GM19351 (cell line): ENCODE measurements at regions not wholly inside any gene's neighbourhood (a gene's known extent, or its start where the extent isn't known, plus 50 kb on each side); places are given as distances from the start of the nearest gene placed in this dataset.

Experiments
- ATAC-seq: cut with Tn5 transposase; IDR thresholded peaks from one replicate; pipeline ENCODE4 v1.9.1; 2021; ENCODE audit warnings: mild to moderate bottlenecking, moderate library complexity; ENCODE audit not compliant: unreplicated experiment

DNA sequence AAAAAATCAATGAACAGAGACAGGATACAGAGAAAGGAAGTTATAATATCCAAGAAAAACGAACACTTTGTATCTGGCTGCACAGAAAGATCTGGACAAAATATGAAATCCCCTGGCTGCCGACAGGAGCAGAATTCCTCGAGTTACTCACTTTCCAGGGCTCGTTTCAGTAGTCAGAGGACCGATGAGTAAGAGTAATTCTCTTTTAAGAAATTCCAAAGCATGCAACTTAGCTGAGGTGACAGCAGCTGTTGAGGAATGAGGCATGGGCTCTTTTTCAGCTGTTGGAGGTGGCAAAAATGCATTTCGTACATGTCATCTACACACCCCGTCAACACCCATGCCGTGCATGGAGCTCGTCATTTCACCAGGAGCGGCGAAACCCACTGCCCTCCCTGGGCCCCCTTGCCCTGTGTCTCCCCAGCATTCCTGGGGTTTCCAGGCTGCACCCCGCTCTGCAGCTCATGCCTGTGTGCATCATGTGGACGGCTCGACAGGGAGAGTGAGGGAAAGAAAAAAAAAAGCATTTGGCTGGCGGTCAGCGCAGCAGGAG, 210.8 kb upstream of the SMIM21 start:
- no peak for ATAC-seq

DNA sequence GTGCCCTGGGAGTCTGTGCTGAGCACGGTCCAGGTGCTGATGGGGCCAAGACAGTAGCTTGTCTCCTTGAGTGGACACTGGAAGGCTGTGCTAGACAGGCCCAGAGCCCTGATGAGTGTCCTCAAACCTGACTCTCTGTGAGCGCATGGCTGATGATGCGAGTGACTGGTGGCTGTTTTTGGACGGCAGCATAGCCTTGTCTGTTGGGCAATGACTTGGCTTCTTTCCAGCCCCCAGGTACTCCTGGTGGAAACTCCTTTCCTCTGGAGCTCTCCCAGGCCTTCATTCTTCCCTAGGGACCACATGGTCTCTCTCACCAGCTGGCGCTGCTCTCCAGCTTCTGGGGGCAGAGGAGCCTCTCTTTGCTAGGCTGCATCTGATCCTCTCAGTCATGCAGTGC, 207.6 kb upstream of the SMIM21 start:
- ATAC-seq, result no peak

DNA sequence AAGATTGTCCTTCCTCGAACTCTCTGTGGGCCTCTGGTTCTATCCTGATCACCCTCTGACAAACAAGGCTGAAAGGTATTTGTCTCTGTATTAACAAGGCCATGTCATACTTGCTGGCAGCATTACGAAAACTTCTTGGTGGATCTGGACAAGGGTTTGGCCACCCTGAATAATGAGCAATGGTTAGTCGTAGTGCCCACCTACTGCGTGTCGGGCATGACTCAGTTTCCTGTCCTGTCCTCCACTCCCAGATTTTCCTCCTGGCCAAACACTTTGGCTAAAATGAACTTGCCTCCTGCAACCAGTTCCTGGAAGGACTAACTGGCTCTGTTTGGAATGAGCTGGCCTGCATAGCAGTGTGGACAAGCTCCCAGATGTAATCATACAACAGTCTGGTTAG, 198.5 kb upstream of the SMIM21 start:
- no peak for ATAC-seq

DNA sequence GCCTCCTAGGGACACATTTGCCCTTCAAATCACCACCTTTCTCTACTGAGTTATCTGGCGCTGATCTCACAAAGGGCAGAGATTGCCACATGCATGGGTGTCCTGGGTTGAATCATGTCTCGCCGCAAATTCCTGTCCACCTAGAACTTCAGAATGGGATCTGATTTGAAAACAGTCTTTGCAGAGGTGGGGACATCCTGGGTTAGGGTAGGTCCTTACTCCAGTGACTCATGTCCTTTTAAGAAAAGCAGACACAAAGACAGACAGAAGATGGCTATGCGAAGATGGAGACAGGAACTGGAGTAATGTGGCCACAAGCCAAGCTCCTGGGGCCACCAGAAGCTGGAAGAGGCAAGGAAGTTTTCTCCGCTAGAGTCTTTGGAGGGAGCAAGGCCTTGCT, 197.4 kb upstream of the SMIM21 start:
- no peak for ATAC-seq

DNA sequence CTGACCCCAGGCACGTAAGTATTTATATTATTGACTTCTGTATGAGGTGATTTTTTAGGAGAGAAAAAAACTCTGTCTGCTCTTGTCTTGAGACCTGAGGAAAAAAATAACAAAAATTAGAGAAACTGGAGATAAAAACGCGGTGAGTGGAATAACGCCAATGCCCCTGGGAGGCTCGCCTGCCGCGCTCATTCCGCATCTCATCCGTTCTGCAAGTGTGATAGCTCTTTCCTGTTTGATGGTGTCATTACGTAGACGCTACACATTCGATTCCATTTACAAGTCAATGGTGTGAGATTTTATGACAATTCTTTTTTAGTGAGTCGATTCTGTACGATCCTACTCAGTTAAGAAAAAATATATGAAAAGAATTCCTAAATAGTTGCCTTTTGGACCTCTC, 194.3 kb upstream of the SMIM21 start:
- ATAC-seq, result no peak

DNA sequence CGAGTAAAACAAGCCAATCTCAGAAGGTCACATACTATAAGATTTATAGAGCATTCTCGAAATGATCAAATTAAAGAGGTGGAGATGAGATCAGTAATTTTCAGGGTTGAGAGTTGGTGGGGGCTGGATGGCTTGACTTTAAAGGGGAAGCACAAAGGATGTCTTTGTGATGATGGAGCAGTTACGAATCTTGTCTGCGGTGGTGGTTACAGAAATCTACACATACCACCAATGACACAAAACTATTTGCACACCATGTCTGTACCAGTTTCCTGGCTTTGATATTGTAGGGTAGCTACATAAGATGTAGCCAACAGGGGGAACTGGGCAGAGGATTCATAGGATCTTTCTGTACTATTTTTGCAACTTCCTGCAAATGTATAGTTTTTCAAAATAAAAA, 190.6 kb upstream of the SMIM21 start:
- ATAC-seq, result no peak

DNA sequence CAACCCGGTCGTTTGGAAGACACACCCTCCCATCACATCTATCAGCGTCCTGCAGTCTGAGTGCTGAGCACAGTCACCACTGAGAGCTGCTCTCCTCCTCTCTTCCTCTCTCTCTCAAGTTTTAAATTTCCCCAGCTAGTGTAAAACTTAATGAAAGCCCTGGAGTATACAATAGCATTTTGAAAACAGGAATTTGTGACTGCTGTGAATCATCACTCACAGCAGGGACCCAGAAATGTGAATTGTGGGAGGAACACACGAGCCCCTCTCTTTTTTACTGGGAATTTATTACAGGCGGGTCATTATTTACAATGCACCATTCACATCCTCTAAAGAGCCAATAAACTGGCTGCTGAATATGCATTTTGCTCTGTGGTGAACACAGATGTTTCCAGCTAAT, 185.0 kb upstream of the SMIM21 start:
- ATAC-seq, result no peak

DNA sequence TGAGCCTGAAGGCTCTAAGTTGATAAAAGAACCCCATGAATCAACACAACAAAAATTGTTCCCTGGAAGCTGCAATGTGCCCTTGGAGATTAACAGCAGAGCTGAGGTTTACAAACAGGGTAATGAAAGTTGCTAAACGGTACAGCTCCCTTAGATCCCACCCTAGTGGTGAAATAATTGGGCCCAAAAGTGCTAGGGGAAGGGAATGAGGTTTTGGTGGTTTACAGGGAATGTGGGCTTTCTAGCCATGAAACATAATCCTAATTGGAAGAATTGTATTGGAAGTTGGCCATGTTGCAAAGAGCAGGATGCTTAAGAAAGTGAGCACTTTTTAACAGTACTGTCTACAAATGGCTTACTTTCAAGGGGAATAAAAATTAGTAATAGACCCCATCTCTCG, 180.2 kb upstream of the SMIM21 start:
- ATAC-seq, result no peak

DNA sequence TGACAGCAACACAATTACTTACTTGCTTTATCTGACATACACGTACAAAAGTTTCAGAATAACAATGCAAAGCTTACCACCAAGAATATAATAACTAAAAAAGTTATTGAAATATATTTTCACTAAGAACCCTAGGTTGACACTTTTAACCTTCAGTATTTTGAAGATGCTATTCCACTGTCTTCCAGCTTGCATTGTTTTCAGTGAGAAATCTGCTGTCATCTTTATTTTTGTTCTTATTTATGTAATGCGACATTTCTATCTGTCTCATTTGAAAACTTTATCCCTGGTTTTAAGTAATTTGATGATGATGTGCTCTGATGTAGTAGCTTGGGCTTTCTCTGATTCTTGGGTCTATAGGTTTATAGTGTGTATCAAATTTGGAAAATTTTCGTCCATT, 165.0 kb upstream of the SMIM21 start:
- no peak for ATAC-seq

DNA sequence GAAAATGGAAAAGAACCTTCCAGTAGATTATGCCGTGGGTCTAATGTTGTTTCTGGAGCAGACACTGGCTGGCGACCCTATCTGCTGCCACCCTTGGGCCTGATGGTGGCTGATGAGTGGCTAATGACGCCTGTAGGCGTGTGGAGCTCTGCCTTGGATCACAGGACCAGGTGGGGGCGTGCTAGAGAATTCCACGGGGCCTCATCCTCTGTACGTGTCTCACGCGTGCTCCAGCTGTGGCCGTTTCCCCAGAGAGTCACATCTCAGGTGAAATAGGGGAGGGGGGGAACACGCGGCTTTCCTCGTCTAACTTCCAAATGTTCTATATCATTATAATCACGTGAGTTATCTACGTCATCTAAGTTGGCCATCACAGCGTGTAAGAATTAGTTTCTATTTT, 160.9 kb upstream of the SMIM21 start:
- no peak for ATAC-seq

DNA sequence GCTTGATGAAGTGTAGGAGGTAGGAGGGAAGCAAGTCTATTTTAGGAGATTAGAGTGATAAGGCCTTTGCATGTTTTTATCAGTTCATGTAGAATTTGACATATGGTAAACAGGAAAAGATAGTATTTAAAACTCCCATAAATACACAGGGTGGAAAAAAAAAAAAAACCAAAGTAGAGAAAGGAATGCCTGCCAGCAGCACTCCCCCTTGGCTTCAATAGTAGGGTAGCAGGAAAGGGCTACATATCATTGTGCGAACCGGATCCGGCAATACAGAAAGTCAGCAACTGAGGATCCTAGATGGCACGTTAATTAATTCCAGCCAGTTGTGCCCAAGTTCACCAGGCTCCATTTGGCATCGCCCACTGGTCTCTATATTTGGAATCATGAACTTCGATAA, 159.6 kb upstream of the SMIM21 start:
- ATAC-seq, result no peak

DNA sequence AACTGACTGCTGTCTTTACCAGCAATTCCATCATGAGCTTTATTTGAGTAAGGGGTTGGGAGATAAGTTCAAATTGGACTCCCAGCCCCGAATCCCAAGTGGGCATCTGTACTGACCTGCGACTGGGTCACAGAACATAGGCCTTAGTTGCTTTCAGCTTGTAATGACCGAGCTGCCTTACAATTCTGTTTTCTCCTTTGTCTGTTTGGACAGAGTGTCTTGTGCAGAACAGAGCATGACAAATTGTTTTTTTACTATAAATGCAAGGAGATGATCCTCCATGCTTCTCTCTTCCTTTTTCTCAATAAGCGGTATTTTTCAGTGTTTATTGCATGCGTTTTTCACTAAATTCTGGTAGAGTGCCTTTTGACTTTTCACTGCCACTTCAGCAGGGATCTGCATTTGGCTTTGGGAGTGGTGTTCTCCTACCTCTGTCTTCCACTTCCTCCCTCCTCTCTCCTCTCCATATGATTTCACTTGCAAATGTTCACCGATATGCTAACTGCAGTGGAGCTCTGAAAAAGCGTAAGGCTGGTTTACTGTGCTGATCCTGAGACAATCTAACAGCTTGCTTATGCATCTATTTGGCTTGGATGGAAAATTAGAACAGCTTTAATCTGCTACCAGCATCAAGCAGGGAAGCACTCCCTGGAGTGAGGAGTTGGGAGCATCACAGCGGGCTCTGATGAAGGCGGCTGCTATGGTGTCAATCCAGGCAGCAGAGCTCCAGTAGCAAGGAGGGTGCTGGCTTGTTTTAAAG, 158.8 kb upstream of the SMIM21 start:
- ATAC-seq, result no peak

DNA sequence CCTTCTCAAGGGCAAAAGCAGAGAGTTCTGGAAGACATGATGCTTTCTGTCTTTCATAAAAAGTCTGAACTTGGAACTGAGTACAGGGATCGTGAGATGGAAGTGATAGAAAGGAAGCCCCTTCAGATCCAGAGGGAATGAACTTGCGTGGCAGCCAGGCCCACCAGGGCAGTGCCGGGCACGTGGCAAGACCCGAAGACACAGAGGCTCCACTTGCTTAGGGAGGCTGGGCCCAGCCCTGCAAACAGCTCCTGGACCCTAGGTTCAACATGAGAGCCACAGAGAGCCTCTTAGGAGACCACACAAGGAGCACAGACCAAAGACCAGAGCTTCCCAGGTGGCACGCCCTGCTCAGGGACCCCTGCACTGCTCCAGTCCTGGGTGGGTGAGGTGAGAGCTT, 155.4 kb upstream of the SMIM21 start:
- ATAC-seq, result no peak

DNA sequence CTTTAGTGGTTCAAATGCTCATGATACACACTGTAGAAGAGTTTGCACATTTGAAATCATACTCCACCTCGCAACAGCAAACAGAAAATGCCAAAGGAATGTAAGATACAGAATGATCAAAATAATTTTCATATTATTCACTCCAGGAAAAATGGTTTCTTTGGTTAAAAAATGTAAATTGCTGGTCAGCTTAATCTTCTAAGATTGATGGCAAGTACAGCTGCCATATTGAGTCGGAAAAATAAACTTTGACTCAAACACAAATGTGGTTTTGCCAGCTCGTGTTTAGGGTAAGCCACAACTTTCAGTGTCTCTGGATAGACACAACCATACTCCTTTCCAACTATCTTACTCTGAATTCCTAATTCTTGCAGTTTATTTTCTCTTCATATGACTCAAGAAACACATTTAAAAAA, 154.9 kb upstream of the SMIM21 start:
- ATAC-seq, result no peak

DNA sequence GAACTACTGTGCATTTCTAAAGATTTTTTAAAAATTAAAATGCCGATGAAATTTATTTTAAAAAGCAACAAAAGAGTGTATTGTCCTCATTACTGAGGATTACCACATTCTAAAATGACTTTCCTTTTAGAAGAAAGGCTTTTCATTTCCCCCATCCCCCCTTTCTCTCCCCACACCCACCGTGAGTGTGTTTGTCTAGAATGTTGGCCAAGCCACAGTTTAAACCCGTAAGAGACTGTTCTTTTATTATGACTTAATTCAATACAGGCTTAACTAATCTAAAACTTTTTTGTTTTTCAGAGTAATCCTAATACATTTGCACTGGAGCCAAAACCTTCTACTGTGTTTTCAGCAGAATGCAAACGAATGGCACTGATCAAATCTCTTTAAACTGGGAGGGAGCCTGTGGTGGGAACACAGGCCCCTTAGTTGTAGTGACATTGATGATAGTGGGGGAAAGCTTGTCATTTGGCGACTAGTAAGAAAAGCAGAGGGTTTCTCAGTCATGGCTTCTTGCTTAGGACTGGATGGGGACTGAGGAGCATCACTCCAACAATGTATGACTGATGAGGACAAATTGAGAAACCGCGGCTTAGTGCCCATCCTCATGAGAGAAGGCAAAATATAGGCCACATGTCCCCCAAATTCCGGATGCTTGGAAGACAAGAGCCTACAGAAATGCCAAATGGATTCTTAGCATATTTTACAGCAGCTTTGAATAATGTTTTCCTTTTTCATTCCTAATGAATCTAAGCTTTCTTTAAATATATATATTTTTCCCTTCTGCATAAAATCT, 154.0 kb upstream of the SMIM21 start:
- no peak for ATAC-seq

DNA sequence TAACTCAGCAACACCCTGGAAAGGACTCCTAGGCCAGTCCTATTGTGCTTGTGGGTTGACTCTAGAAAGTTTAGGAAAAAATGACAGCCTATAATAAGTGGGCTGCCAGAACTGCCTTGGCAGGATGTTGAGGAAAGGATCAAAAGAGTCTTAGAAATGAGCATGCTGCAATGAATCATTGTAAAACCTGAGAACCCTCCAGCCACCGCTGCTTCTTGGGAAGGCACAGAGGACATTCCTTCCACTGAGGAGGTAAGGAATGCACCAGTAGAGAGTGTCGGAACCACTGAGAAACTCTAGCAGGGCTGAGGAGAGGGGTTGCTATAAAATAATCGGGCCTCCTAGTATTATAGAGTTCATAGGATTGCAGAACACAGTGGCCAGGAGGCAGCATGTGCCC, 146.7 kb upstream of the SMIM21 start:
- ATAC-seq, result no peak

DNA sequence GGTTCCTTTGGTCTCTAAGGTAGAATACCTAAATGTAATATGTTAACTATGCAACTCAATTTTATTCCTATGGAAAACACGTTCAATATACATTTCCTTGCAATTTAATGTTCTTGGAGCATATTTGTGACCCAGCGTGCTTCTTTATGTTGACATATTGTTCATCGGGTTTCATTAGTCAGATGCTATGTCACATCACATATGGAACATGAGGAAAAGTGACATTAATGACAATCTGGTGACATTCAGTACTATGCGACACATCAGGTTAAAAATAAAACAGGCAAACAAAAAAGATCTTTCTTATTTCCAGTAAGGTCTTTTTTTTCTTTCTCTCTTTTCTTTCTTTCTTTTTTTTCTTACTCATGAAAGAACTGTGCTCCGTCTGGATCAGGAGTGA, 135.6 kb upstream of the SMIM21 start:
- ATAC-seq, result no peak

DNA sequence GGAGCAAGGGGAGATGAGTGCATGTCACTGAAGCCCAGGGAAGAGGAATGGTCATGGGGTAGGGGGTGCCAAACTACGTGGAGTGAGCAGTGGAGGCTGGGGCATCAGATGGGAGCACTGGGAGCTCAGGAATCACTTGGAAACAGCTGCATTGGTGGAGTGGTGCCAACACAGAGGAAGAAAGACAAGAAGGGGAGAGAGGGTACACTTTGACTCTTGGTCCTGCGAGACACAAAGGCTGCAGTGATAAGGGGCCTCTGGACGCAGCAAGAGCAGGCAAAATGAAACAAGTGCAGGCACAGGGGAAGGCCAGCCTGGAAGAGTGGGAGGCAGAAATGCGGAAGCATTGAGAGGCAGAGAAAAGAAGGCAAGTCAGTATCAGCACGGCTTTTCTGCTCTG, 134.7 kb upstream of the SMIM21 start:
- ATAC-seq, result no peak

DNA sequence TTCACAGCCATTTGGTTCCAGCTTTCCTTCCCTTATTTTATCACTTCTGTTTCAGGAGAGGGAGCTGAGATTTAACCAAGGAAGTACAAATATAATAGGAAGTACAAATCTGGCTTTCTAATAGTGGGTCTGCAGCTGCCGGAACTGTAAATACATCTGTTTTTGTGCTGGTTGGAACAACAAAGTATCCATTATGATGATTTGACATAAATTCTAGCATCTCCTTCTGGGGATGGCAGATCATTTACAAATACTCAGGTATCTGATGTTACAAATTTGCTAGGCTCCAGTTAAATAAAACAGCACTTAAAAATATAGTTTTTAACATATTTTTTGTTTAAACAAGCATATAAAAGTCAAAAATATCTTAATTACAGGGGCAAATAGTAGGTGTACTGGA, 131.3 kb upstream of the SMIM21 start:
- ATAC-seq, result no peak

DNA sequence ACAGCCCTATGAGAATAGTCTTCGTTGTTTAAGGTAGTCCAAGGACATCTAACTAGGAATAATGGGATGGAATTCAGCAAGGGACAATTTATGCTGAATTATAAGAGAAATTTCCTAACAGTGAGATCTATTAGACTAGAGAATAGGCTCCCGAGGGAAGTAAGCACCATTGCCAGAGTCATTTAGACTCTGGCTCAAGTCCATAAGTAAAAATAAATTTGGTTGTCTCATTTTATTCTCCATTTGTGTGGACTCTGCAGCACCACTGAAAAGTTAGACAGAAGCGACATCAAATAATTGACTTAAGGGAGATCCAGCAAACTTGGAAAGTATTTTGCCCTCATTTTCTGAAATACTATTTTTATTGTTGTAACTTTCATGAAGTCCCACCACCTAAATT, 129.3 kb upstream of the SMIM21 start:
- ATAC-seq, result no peak

DNA sequence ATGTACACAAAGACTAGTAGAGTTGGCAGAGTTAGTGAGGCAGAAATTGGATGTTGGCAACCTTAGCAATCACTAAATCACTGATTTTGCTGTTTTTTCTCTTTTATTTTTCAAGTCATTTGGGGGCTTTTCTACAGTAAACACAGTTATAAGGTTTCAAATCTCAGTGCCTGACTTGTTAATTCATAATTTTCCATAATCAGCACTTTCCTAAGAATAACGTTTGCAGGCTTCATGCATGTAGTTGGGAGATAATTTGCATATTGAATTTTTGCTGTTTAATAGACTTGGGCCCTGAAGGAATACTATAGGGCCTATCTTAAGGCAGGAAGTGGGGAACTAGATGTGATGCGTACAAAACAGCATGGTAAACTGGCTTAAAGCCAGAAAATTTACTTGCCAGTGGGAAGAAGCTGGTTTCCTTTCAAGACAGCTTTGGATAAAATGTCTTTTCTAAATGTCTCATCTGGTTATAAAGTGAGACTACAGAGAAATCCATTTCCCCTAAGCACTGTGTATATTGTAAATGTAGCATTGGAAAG, 127.2 kb upstream of the SMIM21 start:
- no peak for ATAC-seq

DNA sequence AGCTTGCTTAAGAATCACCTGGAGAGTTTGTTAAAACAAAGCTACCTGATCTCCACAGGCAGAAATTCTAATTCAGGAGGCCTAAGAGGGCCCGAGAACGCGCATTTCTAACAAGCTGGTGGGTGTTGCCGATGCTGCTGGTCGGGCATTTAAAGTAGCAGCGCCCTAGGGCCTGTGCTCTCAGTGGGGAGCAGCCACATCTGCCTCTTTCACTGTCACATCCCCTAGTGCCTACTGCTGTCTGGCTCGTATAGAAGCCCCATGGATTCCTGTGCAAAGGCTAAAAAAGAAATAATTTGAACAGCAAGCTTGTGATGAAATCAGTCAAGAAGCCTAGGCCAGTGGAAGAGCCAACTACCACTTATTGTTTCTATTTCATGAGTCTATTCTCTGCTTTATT, 126.7 kb upstream of the SMIM21 start:
- ATAC-seq, result no peak
